Endothelial cell of umbilical vein (primary cell): ENCODE measurements at regions not wholly inside any gene's neighbourhood (a gene's known extent, or its start where the extent isn't known, plus 50 kb on each side); places are given as distances from the start of the nearest gene placed in this dataset.

Experiments
- BruUV-seq: library from RNA; stranded (reverse); fragments of 400-500 nt; replicated peaks from 2 replicates; lab custom pipeline; 2021; lab: Mats Ljungman, UMichigan
- CTCF ChIA-PET: fragments of 300-600, 350-600 bp; sonication (Branson Sonifier 250); formaldehyde crosslinking; loops from one replicate; lab custom pipeline; 2021; ENCODE audit warnings: antibody characterized with exemption, inconsistent platforms; lab: Charles Lee
- POLR2A ChIA-PET: fragments of 300-600, 350-600 bp; sonication (Branson Sonifier 250); formaldehyde crosslinking; loops from one replicate; lab custom pipeline; 2021; ENCODE audit warnings: antibody characterized with exemption, inconsistent platforms; lab: Charles Lee
- DNase-seq: peaks from one replicate; pipeline ENCODE4 v3.0.0-alpha.2; 2011; ENCODE audit warnings: low read depth, low spot score
- FAIRE-seq: peaks from 2 replicates; lab custom pipeline; 2011; peaks lifted over from hg19 to GRCh38; lab: Jason Lieb, UNC
- H2AFZ ChIP-seq: 2 replicates; pipeline ENCODE4 v1.6.0; 2012; ENCODE audit warnings: low read depth, low read length, control low read depth, inconsistent platforms
- H3K27ac ChIP-seq: 2 replicates; pipeline ENCODE4 v1.5.1; 2011; ENCODE audit warnings: low read depth, mild to moderate bottlenecking, control low read depth, low read length, moderate library complexity; ENCODE audit not compliant: insufficient read depth
- H3K27me3 ChIP-seq, 2 experiments: 2 replicates each; pipeline versions ENCODE4 v1.6.0 to v1.6.1; 2011; ENCODE audit warnings: low read length in 2 of 2, mixed read lengths in 1 of 2; ENCODE audit not compliant: control insufficient read depth in 2 of 2, insufficient read depth in 2 of 2
- H3K36me3 ChIP-seq, 2 experiments: 2 replicates in 1 of 2; 3 replicates in 1 of 2; pipeline ENCODE4 v1.5.1; 2011; ENCODE audit warnings: low read length in 2 of 2, mild to moderate bottlenecking in 1 of 2, moderate library complexity in 1 of 2; ENCODE audit not compliant: control insufficient read depth in 2 of 2, insufficient read depth in 2 of 2; ENCODE audit errors: extremely low read depth in 1 of 2
- H3K4me1 ChIP-seq: 3 replicates; pipeline ENCODE4 v1.5.1; 2011; ENCODE audit warnings: mild to moderate bottlenecking, low read length; ENCODE audit not compliant: control insufficient read depth, insufficient read depth; ENCODE audit errors: extremely low read depth
- H3K4me2 ChIP-seq: 2 replicates; pipeline ENCODE4 v1.6.1; 2011; ENCODE audit warnings: low read length, control low read depth, mixed read lengths; ENCODE audit not compliant: insufficient read depth
- H3K4me3 ChIP-seq, 3 experiments: fragments of 200-600 bp in 1 of 3; sonication (generic), shearing (Covaris generic) in 1 of 3; replicated peaks in 1 of 3; 2 replicates each; pipeline ENCODE4 v1.5.1; 2011 to 2016; ENCODE audit warnings: control low read depth in 3 of 3, low read length in 3 of 3, mild to moderate bottlenecking in 2 of 3, inconsistent platforms in 1 of 3, low read depth in 1 of 3, moderate library complexity in 1 of 3; ENCODE audit not compliant: insufficient read depth in 1 of 3
- H3K79me2 ChIP-seq: 2 replicates; pipeline ENCODE4 v1.6.0; 2012; ENCODE audit warnings: low read length, inconsistent platforms; ENCODE audit not compliant: control insufficient read depth, insufficient read depth
- H3K9ac ChIP-seq: replicated peaks from 2 replicates; pipeline ENCODE3; 2011; ENCODE audit warnings: low read length, control low read depth; ENCODE audit not compliant: insufficient read depth; ENCODE audit errors: extremely low read depth
- H3K9me1 ChIP-seq: replicated peaks from 3 replicates; pipeline ENCODE4 v1.6.0; 2011; ENCODE audit warnings: mild to moderate bottlenecking, low read length; ENCODE audit not compliant: control insufficient read depth, insufficient read depth; ENCODE audit errors: extremely low read depth
- H3K9me3 ChIP-seq: replicated peaks from 2 replicates; pipeline ENCODE4 v1.5.1; 2012; ENCODE audit warnings: low read length, inconsistent platforms; ENCODE audit not compliant: control insufficient read depth, insufficient read depth
- H4K20me1 ChIP-seq: replicated peaks from 2 replicates; pipeline ENCODE3; 2011; ENCODE audit warnings: mild to moderate bottlenecking, low read length; ENCODE audit not compliant: control insufficient read depth, insufficient read depth; ENCODE audit errors: extremely low read depth
- EZH2 ChIP-seq: IDR thresholded peaks from 2 replicates; pipeline ENCODE4 v1.6.1; 2012; ENCODE audit warnings: borderline replicate concordance, low read depth, mild to moderate bottlenecking, moderate library complexity, low read length, inconsistent platforms; ENCODE audit not compliant: severe bottlenecking
- FOS ChIP-seq: IDR thresholded peaks from 2 replicates; pipeline ENCODE4 v1.6.1; 2011; ENCODE audit warnings: mild to moderate bottlenecking, low read length, moderate library complexity, borderline replicate concordance; ENCODE audit not compliant: insufficient read depth
- GATA2 ChIP-seq: IDR thresholded peaks from 2 replicates; pipeline ENCODE4 v1.7.0; 2011; ENCODE audit warnings: low read depth, mild to moderate bottlenecking, moderate library complexity, mixed read lengths, low read length; ENCODE audit not compliant: insufficient read length, insufficient read depth
- JUN ChIP-seq: IDR thresholded peaks from 2 replicates; pipeline ENCODE4 v1.6.1; 2011; ENCODE audit warnings: borderline replicate concordance, low read depth; ENCODE audit not compliant: insufficient read length, insufficient read depth
- MYC ChIP-seq: IDR thresholded peaks from one replicate; pipeline ENCODE4 v1.6.1; 2011; ENCODE audit warnings: mild to moderate bottlenecking, low read depth, low read length
- POLR2A ChIP-seq: IDR thresholded peaks from 2 replicates; pipeline ENCODE4 v1.6.1; 2012; ENCODE audit warnings: low read depth, mild to moderate bottlenecking, control low read depth, low read length
- POLR2AphosphoS5 ChIP-seq: IDR thresholded peaks from 2 replicates; pipeline ENCODE4 v1.6.1; 2012; ENCODE audit warnings: low read depth, mild to moderate bottlenecking, control low read depth, low read length, moderate library complexity; ENCODE audit not compliant: insufficient read depth
- dilution Hi-C: fragments of 300-500 bp; cut with MboI; formaldehyde crosslinking; loops from one replicate; pipeline ENCODE4 v1.15.0; 2019; ENCODE audit warnings: low sequenced_read_pairs; ENCODE audit not compliant: extremely low pct_ligation_motif_present
- intact Hi-C: fragments of 100-400 bp; cut with micrococcal nuclease; formaldehyde crosslinking; loops from one replicate; pipeline ENCODE4 v1.10.0; 2022
- TF ChIP-seq, protein P1 (sequence below): IDR thresholded peaks from 2 replicates; pipeline ENCODE4 v1.6.1; 2011; ENCODE audit not compliant: insufficient read depth, insufficient read length

GRCh38 chr9:7507566-7508270 is 291.9 kb downstream of the DMAC1 start:
- no peak overlapping the region for H2AFZ ChIP-seq
- H3K4me3 ChIP-seq: no peak overlapping the region
- no peak overlapping the region for H3K9ac ChIP-seq
- no TSS peak for BruUV-seq
- no peaks in the 10 kb centered on the region for H3K36me3 ChIP-seq
- no peaks in the 10 kb centered on the region for H3K9me3 ChIP-seq
- FAIRE-seq (no peak), DNase-seq (no peak)
- no peak overlapping the region for H3K27ac ChIP-seq
- ChIA-PET POLR2A (no interaction called here), CTCF (no interaction called here)
- H3K27me3 ChIP-seq: no peaks in the 10 kb centered on the region
- H3K4me2 ChIP-seq: no peak overlapping the region
- no peaks in the 10 kb centered on the region for H3K4me1 ChIP-seq
- no peaks in the 10 kb centered on the region for H3K79me2 ChIP-seq
- H4K20me1 ChIP-seq: no peaks in the 10 kb centered on the region
- TF ChIP-seq EZH2 (no peak), GATA2 (no peak), POLR2AphosphoS5 (no peak), MYC (no peak), JUN (no peak), FOS (no peak)
- TF ChIP-seq, protein P1, sequence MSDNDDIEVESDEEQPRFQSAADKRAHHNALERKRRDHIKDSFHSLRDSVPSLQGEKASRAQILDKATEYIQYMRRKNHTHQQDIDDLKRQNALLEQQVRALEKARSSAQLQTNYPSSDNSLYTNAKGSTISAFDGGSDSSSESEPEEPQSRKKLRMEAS: no peak
- H3K9me1 ChIP-seq: no peaks in the 10 kb centered on the region
- intact Hi-C loops: no loop called here
- dilution Hi-C loops: no loop called here

DNA sequence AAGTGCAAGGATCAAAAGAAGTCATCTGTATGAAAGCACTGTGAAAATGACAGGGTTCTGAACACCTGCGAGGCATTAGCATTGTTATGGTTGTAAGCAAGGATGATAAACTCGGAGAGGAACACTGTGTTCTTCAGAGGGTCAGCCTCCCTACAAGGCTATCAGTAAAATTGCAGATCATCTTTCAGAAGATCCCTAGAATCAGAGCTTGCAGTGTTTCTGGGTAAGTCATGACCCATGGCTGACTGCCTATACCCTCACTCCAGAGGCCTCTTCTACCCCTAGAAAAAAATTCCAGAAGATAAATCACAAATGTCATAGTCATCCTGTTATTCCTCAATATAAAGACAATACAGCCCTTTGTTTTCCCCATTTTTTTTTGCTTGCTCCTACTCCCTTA is 292.6 kb downstream of the DMAC1 start:
- dilution Hi-C loops (no loop called here), intact Hi-C loops (no loop called here)
- no peaks in the 10 kb centered on the region for H3K9me1 ChIP-seq
- ChIA-PET CTCF (no interaction called here), POLR2A (no interaction called here)
- H3K79me2 ChIP-seq: no peaks in the 10 kb centered on the region
- H3K27ac ChIP-seq: no peak overlapping the region
- no peaks in the 10 kb centered on the region for H3K9me3 ChIP-seq
- TF ChIP-seq JUN: no peak
- TF ChIP-seq POLR2A: no peak
- no peak for TF ChIP-seq GATA2
- H3K9ac ChIP-seq: no peak overlapping the region
- no peak overlapping the region for H3K4me3 ChIP-seq
- no peaks in the 10 kb centered on the region for H4K20me1 ChIP-seq
- H3K36me3 ChIP-seq: no peaks in the 10 kb centered on the region
- no peak overlapping the region for H3K4me2 ChIP-seq
- H3K4me1 ChIP-seq: no peaks in the 10 kb centered on the region
- DNase-seq: no peak
- no peak for FAIRE-seq
- no TSS peak for BruUV-seq
- H2AFZ ChIP-seq: no peak overlapping the region
- no peaks in the 10 kb centered on the region for H3K27me3 ChIP-seq
